ENCODE measurements at regions not wholly inside any gene's neighbourhood (a gene's known extent, or its start where the extent isn't known, plus 50 kb on each side); places are given as distances from the start of the nearest gene placed in this dataset.

GRCh38 chr12:127278351-127278750, 988.6 kb upstream of the TMEM132C start:
- TF ChIP-seq CTCF (IDR thresholded peaks at IDR 0.05; ENCODE audit: insufficient read depth, low read length): no peak
- DNase-seq (ENCODE audit: low read depth): no peak
- no peak overlapping the region for H3K4me3 ChIP-seq (ENCODE audit: low read depth, low read length)

- TF ChIP-seq CTCF (IDR thresholded peaks at IDR 0.05; ENCODE audit: insufficient read depth, low read length): peak; percentile 48
- H3K4me3 ChIP-seq (ENCODE audit: low read depth, low read length): no peak overlapping the region
- DNase-seq (ENCODE audit: low read depth): no peak
Observed at GRCh38 chr12:127280393-127281275, 986.3 kb upstream of the TMEM132C start.

GRCh38 chr12:127282786-127283565, 984.0 kb upstream of the TMEM132C start:
- H3K4me3 ChIP-seq (ENCODE audit: low read depth, low read length): no peak overlapping the region
- no peak for TF ChIP-seq CTCF (IDR thresholded peaks at IDR 0.05; ENCODE audit: insufficient read depth, low read length)
- no peak for DNase-seq (ENCODE audit: low read depth)

GRCh38 chr12:127284021-127284420, 982.9 kb upstream of the TMEM132C start:
- no peak overlapping the region for H3K4me3 ChIP-seq (ENCODE audit: low read depth, low read length)
- no peak for TF ChIP-seq CTCF (IDR thresholded peaks at IDR 0.05; ENCODE audit: insufficient read depth, low read length)
- peak; percentile 63 for DNase-seq (ENCODE audit: low read depth)

GRCh38 chr12:127284870-127285431, 982.0 kb upstream of the TMEM132C start:
- peak; percentile 98 for DNase-seq (ENCODE audit: low read depth)
- no peak overlapping the region for H3K4me3 ChIP-seq (ENCODE audit: low read depth, low read length)
- no peak for TF ChIP-seq CTCF (IDR thresholded peaks at IDR 0.05; ENCODE audit: insufficient read depth, low read length)

- no peak overlapping the region for H3K4me3 ChIP-seq (ENCODE audit: low read depth, low read length)
- no peak for TF ChIP-seq CTCF (IDR thresholded peaks at IDR 0.05; ENCODE audit: insufficient read depth, low read length)
- DNase-seq (ENCODE audit: low read depth): no peak
Observed at GRCh38 chr12:127286281-127286680, 980.7 kb upstream of the TMEM132C start.

Data from fibroblast of the aortic adventitia (primary cell).